Lower leg skin (tissue), 3 donors: ENCODE measurements at regions not wholly inside any gene's neighbourhood (a gene's known extent, or its start where the extent isn't known, plus 50 kb on each side); places are given as distances from the start of the nearest gene placed in this dataset.
"Not testable (repeated sequence)": the region's sequence is repeated elsewhere in the genome, so short reads cannot be mapped to it uniquely, and the experiment has no call there.

ENCODE experiments used
- CTCF ChIP-seq, 3 donors: fragments of 450-650 bp; IDR thresholded peaks; one replicate each; pipeline ENCODE4 v1.5.1; 2016; ENCODE audit warnings: antibody characterized with exemption in 3 of 3, mild to moderate bottlenecking in 3 of 3, moderate library complexity in 2 of 3
- POLR2A ChIP-seq, 2 donors: fragments of 450-650 bp; IDR thresholded peaks; one replicate each; pipeline ENCODE4 v1.6.1; 2016 to 2017; ENCODE audit warnings: antibody characterized with exemption in 2 of 2, mild to moderate bottlenecking in 1 of 2, moderate library complexity in 1 of 2

GRCh38 chr13:21306300-21307073, 130.0 kb downstream of the MRPL57 start:
- not testable (repeated sequence) for TF ChIP-seq CTCF, POLR2A (IDR thresholded peaks at IDR 0.05)
